Activated T-helper 1 cell treated with anti-CD3 and anti-CD28 coated beads, Interleukin-12 subunit alpha, Interleukin-12 subunit beta, Interleukin-2, Interleukin-4 antibody, amounts not matched to agents 30 ng/mL and 10 ng/mL and 1 ng/mL, durations not matched to agents 14 hours and 24 hours and 36 hours (primary cell): ENCODE measurements at regions not wholly inside any gene's neighbourhood (a gene's known extent, or its start where the extent isn't known, plus 50 kb on each side); places are given as distances from the start of the nearest gene placed in this dataset.

Experiments used
- DNase-seq: peaks from one replicate; pipeline ENCODE4 v3.0.0; 2021; ENCODE audit warnings: low spot score
- H3K27ac Mint-ChIP-seq: one replicate; pipeline ENCODE4 v1.8.0; 2021; ENCODE audit warnings: mild to moderate bottlenecking, mixed read lengths
- H3K27me3 Mint-ChIP-seq: one replicate; pipeline ENCODE4 v1.8.0; 2022; ENCODE audit warnings: mild to moderate bottlenecking, moderate library complexity, mixed read lengths; ENCODE audit not compliant: insufficient read depth
- H3K36me3 Mint-ChIP-seq: one replicate; pipeline ENCODE4 v1.8.0; 2021; ENCODE audit warnings: low read depth, mixed read lengths
- H3K4me1 Mint-ChIP-seq: one replicate; pipeline ENCODE4 v1.8.0; 2021; ENCODE audit warnings: low read depth, mixed read lengths
- H3K4me3 Mint-ChIP-seq: one replicate; pipeline ENCODE4 v1.8.0; 2021; ENCODE audit warnings: mild to moderate bottlenecking, moderate library complexity, mixed read lengths
- H3K9me3 Mint-ChIP-seq: one replicate; pipeline ENCODE4 v1.8.0; 2021; ENCODE audit warnings: mixed read lengths
- intact Hi-C: fragments of 100-400 bp; cut with micrococcal nuclease; formaldehyde crosslinking; loops from one replicate; pipeline ENCODE4 v1.15.1; 2024

DNA sequence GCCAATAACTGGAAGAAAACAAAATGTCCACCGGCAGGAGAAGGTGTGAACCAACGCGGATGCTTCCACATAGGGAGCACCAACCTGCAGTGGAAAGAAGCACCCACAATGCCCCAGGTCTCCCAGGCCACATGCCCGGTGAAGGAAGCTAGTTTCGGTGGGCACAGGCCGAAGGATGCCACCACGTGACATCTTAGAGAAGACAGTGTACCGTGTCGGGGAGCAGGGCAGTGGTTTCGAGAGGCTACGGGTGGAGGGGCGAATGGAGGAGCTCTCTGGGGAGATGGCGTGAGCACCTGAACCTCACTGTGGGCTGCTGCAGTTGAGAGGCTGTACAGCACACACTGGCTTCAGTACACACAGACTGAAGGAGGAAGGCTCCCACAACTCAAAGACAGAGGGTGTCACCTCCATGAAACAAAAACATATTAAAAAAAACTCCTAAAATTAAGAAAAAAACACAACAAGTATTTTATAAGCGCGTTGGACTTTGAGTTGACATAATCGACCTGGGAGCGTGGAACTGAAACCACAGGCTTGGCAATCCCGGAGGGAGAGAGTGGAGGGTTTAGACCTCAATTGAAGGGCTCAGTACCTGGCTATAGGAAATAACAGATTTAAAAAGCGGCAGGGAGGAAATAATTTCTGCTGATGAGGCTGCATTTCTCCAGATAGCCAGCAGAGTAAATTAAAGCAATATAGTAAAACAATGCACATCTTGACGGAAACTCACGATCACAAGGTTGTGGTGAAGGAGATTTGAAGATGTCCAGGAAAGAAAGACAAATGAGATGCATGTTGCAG, 160.1 kb downstream of the RTP5 start:
- peaks cover 1% of the 10 kb centered on the region for H3K36me3 Mint-ChIP-seq
- H3K9me3 Mint-ChIP-seq, result no peaks in the 10 kb centered on the region
- no peak overlapping the region for H3K4me3 Mint-ChIP-seq
- H3K27me3 Mint-ChIP-seq, result peaks cover 38% of the 10 kb centered on the region
- intact Hi-C loops, result loop anchor here (2.0 to 5.0 kb wide), 3 partner anchors 19 to 62 kb away; no protein-coding TSS in a partner anchor
- no peak for DNase-seq
- H3K4me1 Mint-ChIP-seq, result peaks cover 16% of the 10 kb centered on the region
- no peak overlapping the region for H3K27ac Mint-ChIP-seq

DNA sequence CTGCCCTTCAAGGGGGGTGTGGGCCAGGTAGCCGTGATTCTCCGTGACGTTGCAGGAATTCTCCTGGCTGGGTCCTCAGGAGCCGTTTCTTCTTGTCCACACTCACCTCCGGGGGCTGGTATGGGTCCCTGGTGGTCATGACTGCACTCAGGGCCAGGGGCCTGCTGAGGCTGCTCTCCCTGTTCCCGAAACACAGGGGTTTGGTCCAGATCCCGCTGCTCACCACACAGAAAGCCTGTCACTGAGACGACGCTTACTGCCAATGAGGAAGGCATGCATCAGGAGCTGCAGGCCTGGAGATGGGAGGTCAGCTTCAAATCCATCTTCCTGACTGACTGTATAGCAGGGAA, 160.7 kb downstream of the RTP5 start:
- Mint-ChIP-seq H3K27me3 (peaks cover 34% of the 10 kb centered on the region), H3K27ac (peak overlapping the region; percentile 64), H3K9me3 (no peaks in the 10 kb centered on the region), H3K36me3 (peaks cover 1% of the 10 kb centered on the region), H3K4me3 (no peak overlapping the region), H3K4me1 (peaks cover 16% of the 10 kb centered on the region)
- intact Hi-C loops, result loop anchor here (2.0 to 5.0 kb wide), 3 partner anchors 19 to 63 kb away; no protein-coding TSS in a partner anchor
- no peak for DNase-seq

DNA sequence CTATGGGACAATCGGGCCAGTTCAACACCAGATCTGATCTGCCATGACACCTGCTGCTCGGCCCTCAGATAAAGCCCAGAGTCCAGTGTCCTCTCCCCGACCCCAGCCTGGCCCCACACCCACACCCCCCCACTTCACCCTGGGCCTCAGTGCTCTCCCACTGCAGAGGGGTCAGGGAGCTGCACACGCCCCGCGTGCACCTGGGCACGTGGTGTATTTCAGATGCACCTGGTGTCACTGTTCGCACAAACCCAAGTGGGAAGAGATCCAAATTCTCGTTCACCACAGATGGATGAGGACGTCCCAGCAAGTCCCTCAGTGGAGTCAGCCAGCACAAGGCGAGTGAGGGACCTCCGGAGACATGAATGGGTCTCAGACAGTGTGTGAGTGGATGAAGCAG, 161.3 kb downstream of the RTP5 start:
- Mint-ChIP-seq H3K27ac (peak overlapping the region; percentile 4), H3K4me3 (peak overlapping the region; percentile 70), H3K4me1 (peaks cover 16% of the 10 kb centered on the region), H3K9me3 (no peaks in the 10 kb centered on the region), H3K36me3 (peaks cover 1% of the 10 kb centered on the region), H3K27me3 (peaks cover 33% of the 10 kb centered on the region)
- DNase-seq, result no peak
- intact Hi-C loops, result loop anchor here (2.0 to 5.0 kb wide), 3 partner anchors 20 to 64 kb away; no protein-coding TSS in a partner anchor

DNA sequence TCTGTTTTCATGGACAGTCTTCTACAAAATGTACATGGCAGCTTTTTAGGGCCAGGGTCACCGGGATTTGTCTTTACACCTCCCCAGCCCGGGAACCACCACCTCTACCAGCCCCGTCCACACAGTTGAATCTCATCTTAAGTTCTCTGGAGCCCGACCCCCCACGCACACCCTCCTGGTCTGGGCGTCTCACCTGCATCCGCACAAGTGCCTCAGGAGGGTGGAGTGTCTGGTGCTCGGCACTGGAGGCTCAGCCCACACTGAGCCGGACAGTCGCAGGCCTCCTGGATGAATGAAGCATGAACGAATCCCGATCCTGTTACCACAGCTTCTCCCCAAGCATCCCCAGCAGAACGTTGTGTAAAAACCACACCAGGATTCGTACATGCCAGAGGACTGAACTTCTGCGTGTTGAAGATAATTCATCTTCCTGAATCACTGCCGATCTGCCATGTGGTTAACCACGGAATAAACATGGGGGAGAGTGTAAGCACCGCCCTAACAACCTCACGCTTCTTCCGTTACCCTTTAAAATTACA, 162.0 kb downstream of the RTP5 start:
- H3K9me3 Mint-ChIP-seq, result no peaks in the 10 kb centered on the region
- H3K4me1 Mint-ChIP-seq, result peaks cover 16% of the 10 kb centered on the region
- H3K27me3 Mint-ChIP-seq, result peaks cover 34% of the 10 kb centered on the region
- peak overlapping the region; percentile 70 for H3K4me3 Mint-ChIP-seq
- DNase-seq, result peak; percentile 46
- intact Hi-C loops, result loop anchor here (2.0 to 5.0 kb wide), 3 partner anchors 21 to 64 kb away; no protein-coding TSS in a partner anchor
- H3K27ac Mint-ChIP-seq, result peak overlapping the region; percentile 49
- H3K36me3 Mint-ChIP-seq, result peaks cover 1% of the 10 kb centered on the region

DNA sequence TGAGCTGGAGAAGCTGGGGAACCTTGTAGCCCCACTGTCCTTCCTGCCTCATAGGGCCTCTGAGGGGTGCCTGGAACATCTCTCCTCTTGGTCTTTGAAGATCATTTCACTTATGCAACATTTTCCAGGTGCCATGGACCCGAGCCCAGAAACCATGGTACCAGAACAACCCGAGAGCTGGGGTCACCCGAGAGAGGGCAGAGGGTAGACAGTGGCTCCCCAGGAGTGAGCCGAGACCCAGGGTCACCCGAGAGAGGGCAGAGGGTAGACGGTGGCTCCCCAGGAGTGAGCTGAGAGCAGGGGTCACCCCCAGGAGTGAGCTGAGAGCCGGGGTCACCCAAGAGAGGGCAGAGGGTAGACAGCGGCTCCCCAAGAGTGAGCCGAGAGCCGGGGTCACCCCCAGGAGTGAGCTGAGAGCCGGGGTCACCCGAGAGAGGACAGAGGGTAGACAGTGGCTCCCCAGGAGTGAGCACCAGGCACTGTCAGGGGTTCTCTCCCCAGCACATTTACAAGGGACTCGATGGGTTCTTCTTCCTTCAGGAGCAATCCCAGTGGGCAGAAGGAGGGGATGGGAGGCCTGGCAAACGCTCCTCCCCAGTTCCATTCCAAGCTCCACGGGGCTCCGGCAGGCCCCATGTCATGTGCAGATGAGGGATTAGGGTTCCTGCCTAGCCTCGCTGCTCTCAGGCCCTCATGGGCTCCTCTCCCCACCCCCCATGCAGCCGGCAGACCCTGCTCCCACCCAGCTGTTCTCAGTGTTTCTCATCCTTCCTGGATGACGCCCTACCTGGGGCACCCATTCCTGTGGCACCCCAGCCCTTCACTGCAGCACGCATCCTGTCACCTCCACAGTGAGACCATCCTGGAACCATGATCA, 163.5 kb downstream of the RTP5 start:
- peaks cover 1% of the 10 kb centered on the region for H3K36me3 Mint-ChIP-seq
- DNase-seq, result no peak
- H3K27me3 Mint-ChIP-seq, result peaks cover 38% of the 10 kb centered on the region
- intact Hi-C loops, result loop anchor here (5.0 kb wide), 2 partner anchors 54 to 66 kb away; no protein-coding TSS in a partner anchor
- no peak overlapping the region for H3K27ac Mint-ChIP-seq
- no peak overlapping the region for H3K4me3 Mint-ChIP-seq
- peaks cover 18% of the 10 kb centered on the region for H3K4me1 Mint-ChIP-seq
- H3K9me3 Mint-ChIP-seq, result no peaks in the 10 kb centered on the region

DNA sequence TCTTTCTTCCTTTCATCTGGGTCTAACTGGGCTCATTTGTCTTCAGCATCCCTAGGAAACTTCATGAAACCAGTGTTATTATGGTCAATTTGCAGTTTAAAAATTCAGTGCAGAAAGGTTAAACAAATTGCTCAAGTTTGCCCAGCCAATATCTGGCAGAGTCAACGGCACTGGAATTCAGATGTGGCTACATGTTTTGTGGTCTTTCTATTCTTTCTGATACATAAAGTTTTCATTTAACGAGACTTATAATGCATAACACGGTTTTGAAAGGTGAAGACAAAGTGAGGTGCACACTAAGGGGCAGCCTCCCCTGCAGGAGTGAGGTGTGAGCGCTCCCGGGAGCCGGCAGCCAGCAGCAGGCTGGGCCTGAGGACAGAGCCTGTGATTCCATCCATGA, 164.6 kb downstream of the RTP5 start:
- Mint-ChIP-seq H3K9me3 (no peaks in the 10 kb centered on the region), H3K27me3 (peaks cover 40% of the 10 kb centered on the region), H3K4me1 (peaks cover 24% of the 10 kb centered on the region), H3K4me3 (no peak overlapping the region), H3K36me3 (peaks cover 1% of the 10 kb centered on the region), H3K27ac (no peak overlapping the region)
- intact Hi-C loops, result loop anchor here (5.0 kb wide), 2 partner anchors 53 to 67 kb away; no protein-coding TSS in a partner anchor
- no peak for DNase-seq

DNA sequence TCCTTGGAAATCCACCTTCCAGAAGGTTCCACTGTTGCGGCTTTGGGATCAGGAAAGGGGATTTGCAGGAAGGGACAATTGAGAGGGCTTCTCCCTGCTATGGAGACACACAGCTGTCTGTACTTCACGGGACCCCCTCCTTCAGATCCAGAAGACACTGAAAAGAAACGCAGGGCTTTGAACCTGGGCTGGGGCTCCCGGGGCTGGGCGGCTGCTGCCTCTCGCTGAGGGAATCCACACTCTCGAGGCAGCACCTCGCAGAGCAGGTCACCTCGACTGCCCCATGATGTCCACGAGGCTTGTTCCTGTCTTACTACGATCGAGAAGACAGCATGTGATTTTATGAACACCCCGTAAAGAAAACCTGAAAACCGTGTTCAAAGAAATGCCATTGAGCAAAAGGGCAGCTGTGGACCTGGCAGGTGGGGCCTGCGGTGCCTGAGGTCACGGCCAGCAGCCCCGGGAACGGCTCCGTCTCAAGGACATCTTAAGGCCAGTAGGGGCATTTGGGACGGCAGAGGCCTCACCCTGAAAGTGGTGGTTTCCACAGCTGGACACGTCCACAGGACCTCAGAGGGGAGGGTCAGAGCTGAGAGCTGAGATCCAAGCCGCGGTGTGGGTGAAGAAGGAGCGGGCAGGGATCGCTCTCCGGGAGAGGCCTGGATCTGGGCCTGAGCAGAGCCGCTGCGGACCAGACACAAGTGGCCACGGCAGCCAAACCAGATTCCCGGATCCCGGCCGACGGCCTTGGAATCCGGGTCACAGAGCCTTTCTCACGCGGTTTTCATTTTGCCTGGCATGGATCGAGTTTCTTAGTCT, 165.7 kb downstream of the RTP5 start:
- Mint-ChIP-seq H3K4me3 (no peak overlapping the region), H3K4me1 (peaks cover 24% of the 10 kb centered on the region), H3K27me3 (peaks cover 33% of the 10 kb centered on the region), H3K36me3 (peaks cover 1% of the 10 kb centered on the region), H3K9me3 (no peaks in the 10 kb centered on the region), H3K27ac (no peak overlapping the region)
- intact Hi-C loops, result loop anchor here (5.0 kb wide), 2 partner anchors 52 to 68 kb away; no protein-coding TSS in a partner anchor
- DNase-seq, result no peak

DNA sequence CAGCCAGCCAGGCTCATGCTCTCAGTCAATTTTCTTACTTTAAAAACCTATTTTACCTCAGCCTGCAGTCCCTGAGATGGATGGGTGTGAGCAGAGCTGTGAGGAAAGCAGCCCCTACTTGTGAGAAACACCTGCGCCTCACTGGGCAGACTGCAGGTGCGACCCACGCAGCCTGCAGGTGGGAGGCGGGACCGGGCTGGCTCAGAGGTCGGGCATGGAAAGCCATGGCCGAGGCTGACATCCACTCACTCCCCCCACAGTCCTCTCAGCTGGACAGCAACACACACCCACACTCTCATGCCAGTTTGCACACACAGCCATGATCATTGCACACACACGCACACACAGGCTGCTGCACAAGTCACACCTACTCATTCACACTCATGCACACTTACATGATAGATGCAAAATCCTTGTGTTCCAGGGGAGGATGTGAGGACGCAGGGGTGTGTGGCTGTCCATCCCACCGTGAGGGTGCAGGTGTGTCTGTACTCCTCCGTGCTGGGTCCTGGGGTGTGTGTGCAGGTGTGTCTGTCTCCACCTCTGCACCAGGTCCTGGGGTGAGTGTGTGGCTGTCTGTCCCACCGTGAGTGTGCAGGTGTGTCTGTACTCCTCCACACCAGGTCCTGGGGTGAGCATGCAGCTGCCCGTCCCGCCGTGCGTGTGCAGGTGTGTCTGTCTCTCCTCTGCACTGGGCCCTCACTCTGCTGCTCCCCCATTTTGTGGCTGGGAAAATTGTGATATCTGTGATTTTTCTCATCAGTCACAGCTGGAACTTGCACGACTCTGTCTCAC, 166.5 kb downstream of the RTP5 start:
- intact Hi-C loops, result no loop called here
- H3K27me3 Mint-ChIP-seq, result peaks cover 28% of the 10 kb centered on the region
- no peak overlapping the region for H3K4me3 Mint-ChIP-seq
- H3K36me3 Mint-ChIP-seq, result no peaks in the 10 kb centered on the region
- H3K9me3 Mint-ChIP-seq, result no peaks in the 10 kb centered on the region
- DNase-seq, result no peak
- H3K27ac Mint-ChIP-seq, result no peak overlapping the region
- peaks cover 22% of the 10 kb centered on the region for H3K4me1 Mint-ChIP-seq

DNA sequence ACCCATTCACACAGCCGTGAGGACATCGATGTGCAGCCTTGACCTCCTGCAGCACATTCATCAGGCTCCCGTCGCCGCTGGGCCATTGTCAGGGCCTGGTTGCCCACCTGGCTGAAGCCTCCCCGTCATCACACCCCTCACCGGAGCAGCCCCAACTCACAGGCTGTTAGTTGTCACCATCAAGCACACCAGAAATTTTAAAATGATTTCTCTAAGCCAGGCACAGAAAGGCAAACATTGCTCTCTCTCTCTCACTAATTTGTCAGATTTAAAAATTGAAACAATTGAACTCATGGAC, 167.1 kb downstream of the RTP5 start:
- Mint-ChIP-seq H3K4me3 (no peak overlapping the region), H3K9me3 (no peaks in the 10 kb centered on the region), H3K4me1 (peaks cover 16% of the 10 kb centered on the region), H3K27me3 (peaks cover 28% of the 10 kb centered on the region), H3K36me3 (no peaks in the 10 kb centered on the region), H3K27ac (no peak overlapping the region)
- DNase-seq, result no peak
- intact Hi-C loops, result no loop called here

DNA sequence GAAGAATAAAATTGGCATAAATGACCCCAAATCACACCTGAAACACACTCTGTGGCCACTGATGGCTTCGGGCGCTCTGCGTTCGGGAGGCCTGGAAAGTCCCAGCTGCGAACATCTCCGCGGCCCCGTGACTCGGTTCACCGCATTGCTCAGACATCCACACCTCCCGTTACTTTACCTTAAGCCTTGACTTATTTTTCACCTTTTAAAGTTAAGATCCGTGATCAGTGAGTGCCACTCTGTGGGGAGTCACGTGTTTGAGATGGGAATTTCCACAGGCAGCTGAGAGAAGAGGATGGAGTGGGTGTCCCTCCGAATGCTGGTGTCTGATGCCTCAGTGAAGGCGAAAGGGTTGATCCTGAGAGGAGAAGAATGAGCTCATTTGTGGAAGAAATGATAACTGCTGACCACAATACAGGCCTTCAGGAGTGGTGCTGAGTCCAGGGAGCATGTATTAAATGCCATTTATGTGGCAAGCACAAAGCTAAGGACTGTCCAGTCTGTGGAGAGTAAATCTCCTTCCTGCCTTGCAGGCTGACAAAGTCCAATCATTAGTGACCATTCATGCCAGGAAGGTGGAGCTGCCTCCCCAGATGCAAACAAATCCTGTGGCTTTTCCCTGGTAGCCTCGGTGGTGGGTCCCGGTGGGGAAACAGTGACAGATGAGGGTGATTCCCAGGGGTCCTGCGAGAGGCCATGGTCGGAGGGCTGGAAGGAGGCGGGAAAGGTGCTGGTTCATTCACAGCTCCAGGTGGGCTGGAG, 168.8 kb downstream of the RTP5 start:
- DNase-seq, result no peak
- no peak overlapping the region for H3K27ac Mint-ChIP-seq
- H3K9me3 Mint-ChIP-seq, result no peaks in the 10 kb centered on the region
- peaks cover 8% of the 10 kb centered on the region for H3K4me1 Mint-ChIP-seq
- no peaks in the 10 kb centered on the region for H3K36me3 Mint-ChIP-seq
- peaks cover 23% of the 10 kb centered on the region for H3K27me3 Mint-ChIP-seq
- intact Hi-C loops, result no loop called here
- H3K4me3 Mint-ChIP-seq, result no peak overlapping the region

DNA sequence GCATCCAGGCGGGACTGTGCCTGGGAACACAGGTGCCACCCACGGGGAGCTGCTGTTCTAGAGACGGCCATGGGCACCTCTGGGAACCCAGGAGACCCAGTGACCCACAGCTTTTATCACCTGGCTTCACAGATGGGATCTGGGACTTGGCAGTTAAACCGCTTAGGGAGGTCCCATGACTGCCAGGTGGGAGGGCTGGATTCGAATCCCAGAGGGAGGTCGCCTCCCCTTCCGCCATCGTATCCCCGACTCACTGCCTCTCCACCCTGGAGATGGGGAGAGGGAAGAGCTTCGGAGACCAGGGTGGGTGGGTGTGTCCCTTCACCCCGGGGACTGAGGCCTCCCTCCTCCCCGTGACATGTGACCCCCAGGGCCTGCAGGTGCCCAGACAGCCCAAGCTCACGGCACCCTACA, 169.4 kb downstream of the RTP5 start:
- no peak overlapping the region for H3K4me3 Mint-ChIP-seq
- no peaks in the 10 kb centered on the region for H3K9me3 Mint-ChIP-seq
- H3K36me3 Mint-ChIP-seq, result no peaks in the 10 kb centered on the region
- no peak overlapping the region for H3K27ac Mint-ChIP-seq
- intact Hi-C loops, result no loop called here
- peaks cover 8% of the 10 kb centered on the region for H3K4me1 Mint-ChIP-seq
- no peak for DNase-seq
- H3K27me3 Mint-ChIP-seq, result peaks cover 20% of the 10 kb centered on the region
